ENCODE measurements at regions not wholly inside any gene's neighbourhood (a gene's known extent, or its start where the extent isn't known, plus 50 kb on each side); places are given as distances from the start of the nearest gene placed in this dataset.

DNA sequence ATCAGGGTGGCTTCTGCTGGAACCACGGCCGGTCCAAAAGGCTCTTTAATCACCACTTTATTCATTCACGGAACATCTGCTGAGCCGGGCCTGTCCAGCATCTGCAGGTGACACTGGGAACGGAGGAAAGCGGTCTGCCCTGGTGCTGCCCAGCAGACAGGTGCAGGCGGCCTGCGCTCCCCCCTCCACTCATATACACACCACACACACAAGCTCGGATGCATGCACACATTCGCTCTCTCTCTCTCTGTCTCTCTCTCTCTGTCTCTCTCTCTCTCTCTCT is 736.9 kb downstream of the BRD1 start:
- no peak for DNase-seq (ENCODE audit: low read depth)

DNA sequence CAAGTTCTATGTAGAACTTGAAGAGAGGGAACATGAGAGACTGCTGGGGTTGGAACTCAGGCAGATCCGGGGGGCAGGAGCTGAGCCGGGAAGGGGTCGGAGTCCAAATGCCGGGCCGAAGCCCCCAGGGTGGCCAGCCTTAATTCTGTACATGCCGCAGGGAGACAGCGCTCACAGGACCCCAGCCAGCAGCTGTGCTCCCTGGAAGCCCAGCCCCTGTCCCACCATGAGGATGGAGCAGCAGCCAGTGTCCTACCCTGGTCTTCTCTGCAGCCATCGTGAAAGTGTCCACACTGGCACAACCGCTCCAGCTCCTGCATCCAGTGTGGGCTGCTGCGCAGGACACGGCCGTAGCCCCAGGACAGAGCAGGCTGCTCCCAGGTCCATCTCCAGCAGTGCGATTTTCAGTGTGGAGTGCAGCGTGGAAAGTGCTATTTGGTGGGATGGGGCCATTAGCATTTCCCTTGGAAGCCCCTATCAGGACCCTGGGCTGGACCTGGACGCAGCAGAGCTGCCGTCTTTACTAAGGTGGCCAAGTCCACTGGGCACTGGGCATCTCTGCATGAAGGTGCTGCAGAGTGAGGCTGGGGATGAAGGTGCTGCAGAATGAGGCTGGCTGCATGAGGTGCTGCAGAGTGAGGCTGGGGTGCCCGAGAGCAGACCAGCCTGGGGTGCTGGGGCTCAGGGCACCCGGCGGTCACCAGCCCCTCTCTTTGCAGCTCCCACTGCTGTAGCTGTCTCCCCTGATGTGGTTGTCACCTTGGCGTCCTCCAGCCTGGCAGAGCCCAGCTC is 737.4 kb downstream of the BRD1 start:
- DNase-seq (ENCODE audit: low read depth) = no peak

DNA sequence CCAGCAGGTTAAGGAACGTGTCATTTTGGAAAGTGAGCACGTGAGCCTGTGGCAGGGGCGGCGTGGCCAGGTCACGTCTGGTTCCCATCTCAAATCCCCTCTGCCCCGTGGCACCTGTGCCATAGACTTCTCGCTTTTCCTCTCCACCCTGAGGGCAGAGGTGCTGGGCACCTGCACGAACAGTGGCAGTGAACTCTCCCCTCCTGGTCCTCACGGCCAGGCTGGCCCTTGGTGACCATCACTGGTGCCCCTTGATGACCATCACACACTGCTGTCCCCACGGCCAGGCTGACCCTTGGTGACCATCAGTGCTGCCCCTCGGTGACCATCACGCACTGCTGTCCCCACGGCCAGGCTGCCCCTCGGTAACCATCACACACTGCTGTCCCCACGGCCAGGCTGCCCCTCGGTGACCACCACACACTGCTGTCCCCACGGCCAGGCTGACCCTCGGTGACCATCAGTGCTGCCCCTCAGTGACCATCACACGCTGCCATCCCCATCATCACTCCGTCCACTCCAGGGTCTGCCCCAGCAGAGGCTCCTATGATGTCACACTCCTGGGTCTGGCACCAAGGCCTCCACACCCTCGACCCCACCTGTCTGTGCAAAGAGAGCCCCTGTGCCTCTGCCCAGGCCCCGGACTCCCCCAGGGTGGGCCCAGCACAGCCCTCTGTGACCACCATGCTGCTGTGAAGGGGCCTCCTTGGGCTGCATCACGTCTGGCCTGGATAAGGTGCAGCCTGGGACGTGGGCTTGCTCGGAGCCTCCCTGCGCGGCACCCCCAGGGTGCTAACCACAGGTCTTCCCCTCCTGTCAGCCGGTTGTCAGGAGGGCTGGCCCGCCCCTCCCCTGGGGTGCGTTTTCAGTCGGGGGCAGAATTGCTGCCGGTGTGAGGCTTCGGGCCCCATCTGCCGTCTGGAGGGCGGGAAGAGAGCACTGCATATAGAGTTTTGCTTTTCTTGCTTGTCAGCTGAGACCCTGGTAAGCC is 738.6 kb downstream of the BRD1 start:
- DNase-seq (ENCODE audit: low read depth) = no peak

DNA sequence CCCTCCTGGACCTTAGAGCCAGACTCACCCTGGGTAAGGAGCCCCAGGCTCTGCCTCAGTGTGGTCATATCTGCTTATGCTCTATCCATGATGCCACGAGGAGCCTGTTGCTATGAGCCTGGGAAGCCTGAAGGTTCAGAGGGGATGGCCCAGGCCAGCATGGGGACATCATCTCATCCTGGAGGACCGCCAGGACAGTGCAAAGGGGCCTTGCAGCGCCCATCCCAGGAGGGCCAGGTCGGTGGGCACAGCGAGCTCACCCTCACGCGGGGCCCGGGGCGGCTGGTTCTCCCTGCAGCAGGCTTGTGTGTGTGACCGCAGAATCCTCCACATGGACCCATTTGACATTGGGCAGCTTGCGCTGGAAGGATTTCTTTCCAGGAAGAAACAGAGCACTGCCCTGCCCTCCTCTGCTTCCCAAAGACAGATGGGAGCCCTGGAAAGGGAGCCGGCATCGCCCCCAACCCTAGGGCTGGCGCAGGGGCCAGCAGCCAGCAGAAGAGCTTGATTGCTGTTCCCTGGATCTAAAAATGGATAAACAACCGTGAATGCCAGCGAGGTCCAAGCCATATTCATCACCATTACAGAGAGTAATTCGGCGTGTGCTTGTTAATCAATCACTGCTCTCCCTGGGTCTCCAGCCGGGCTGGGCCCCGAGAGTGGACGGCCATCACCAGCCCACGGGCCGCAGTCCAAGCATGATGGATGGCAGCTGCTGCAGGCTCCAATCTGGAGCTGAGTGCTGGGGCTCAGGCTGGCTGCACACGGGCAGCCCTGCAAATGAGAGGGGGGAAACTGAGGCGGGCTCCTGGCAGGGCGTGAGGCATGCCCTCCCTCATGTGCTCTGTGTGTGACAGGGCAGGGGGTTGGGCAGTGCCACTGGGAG is 739.7 kb downstream of the BRD1 start:
- no peak for DNase-seq (ENCODE audit: low read depth)

DNA sequence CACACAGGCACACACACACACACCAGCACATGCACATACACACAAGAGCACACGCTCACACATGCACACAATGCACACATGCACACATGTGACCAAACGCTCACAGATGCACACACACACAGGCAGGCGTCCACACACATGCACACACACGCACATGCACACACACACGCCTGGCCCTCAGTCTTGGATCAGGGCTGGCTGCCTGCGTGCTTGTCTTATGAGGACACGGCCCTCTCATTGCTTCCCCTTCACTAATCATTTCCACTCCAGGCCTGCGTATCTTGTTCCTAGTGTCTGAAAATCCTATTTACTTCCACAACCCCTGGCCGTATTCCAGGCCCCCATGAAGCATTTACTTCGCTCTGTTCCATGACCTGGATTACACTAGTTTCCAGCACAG is 740.5 kb downstream of the BRD1 start:
- DNase-seq (ENCODE audit: low read depth) = no peak

DNA sequence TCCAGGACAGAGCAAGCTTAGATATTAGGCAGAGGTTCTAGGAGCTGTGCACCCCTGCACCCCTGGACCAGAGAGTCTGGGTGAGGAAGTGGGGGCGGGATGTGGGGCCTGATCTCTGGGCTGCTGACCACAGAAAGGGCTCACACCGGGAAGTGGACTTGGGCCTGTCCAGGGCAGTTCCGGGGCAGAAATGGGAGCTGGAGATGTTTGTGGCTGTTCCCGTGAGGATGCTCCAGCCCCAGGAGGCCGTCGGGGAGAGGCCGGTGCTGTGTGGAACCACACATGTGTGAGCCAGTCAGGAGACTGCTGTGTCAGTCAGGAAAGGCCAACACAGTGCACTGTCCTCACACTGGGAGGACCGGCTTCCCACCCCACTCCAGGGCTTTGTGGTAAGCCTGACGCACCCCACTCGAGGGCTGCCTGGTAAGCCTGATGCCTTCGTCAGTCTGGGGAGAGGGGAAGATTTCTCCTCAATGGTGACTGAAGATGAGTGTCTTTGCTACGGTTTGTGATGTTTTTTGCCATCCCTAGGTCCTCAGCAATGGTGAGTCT is 741.0 kb downstream of the BRD1 start:
- DNase-seq (ENCODE audit: low read depth) = no peak

DNA sequence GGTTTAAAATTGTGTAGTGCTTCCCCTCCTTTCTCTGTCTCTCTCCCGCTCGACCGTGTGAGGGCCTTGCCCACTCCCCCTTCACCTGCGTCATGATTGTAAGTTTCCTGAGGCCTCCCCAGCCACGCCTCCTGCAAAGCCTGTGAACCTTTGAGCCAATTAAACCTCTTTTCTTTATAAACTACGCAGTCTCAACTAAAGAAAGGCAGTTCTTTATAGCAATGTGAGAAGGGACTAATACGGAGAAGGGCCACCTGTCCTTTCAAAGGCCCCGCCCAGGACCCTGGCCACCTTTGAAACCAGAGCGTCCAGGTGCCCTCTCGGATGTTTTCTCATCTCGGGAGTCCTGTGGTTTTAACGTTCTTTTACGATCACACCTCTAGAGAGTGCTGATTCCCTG is 741.5 kb downstream of the BRD1 start:
- DNase-seq (ENCODE audit: low read depth) = no peak

DNA sequence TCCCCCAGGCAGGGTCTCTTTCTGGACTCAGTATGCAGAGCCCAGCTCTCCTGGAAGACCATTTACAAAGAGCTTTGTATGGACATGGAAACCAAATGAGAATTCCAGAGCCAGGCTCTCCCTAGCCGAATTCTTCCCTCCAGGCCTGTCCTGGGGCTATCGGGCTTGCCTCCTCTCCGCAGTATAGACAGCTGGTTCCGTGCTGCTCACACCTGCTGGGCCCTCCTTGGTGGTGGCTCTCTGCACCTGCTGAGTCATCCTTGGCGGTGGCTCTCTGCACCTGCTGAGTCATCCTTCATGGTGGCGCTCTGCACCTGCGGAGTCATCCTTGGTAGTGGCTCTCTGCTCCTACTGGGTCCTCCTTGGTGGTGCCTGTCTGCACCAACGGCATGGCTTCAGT is 743.5 kb downstream of the BRD1 start:
- DNase-seq (ENCODE audit: low read depth) = no peak

DNA sequence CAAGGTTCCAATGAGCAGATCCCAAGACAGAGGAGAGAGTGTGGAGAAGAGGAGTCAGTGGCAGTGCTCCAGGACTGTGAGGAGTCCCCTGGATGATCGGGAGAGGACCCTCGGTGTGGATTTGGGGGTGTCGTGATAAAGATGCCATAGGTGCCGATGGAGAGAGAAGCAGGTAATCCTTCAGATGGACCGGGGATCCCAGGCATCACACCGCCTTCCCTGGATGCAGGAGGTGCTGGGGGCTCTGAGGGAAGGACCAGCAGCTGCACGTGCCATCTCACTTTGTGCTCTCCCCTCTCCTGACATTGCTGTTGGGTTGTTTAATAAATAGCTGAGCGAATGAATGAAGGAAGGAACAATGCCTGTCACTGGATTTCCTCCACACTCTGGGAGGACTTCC is 744.1 kb downstream of the BRD1 start:
- DNase-seq (ENCODE audit: low read depth) = no peak

DNA sequence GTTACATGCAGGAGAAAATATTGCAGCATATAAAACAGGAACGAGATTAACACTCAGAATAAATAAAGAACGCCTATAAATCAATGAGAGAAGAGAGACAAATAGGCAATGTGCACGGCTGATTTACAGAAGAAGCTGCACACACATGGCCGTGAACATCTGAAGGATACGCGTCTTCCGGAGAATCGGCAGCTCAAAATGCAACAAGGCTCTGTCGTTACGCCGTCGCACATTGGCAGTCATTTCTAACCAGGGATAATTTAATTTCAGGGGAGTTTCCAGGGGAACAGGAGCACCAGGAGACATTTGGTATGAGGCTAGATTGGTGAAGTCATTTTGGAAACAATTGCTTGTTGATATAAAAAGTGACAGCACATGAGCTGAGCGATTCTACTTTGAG is 745.2 kb downstream of the BRD1 start:
- DNase-seq (ENCODE audit: low read depth) = no peak

DNA sequence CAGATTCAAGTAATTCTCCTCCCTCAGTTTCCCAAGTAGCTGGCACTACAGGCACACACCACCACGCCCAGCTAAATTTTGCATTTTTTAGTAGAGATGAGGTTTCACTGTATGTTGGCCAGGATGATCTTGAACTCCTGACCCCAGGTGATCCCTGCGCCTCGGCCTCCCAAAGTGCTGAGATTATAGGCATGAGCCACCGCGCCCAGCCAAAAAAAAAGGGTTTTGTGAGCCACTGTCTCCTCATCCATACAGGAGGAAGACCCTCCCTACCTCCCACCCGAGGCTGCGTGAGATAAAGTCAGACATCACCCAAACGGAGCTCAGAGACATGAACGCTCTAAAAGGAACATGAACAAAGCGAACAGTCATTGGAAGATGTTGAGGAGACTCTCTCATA is 745.7 kb downstream of the BRD1 start:
- no peak for DNase-seq (ENCODE audit: low read depth)

DNA sequence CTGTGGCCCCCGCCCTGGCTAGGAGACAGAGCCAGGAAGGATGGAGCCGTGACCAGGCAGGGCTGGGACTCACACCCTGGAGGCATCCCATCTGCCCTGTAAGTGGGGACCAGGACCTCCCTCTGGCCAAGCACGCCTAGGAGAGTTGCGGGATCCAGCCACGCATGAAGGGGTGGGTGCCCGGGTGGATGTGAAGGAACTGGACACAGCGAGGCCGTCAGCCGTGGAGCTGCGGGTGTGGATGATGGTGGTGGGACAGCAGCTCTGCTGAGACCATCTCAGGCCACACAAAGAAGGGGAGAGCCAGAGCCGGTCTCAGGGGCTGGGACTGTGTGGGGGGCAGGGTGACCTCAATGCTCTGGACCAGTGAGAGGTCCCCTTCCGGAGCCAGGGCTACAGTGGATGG is 746.4 kb downstream of the BRD1 start:
- no peak for DNase-seq (ENCODE audit: low read depth)

DNA sequence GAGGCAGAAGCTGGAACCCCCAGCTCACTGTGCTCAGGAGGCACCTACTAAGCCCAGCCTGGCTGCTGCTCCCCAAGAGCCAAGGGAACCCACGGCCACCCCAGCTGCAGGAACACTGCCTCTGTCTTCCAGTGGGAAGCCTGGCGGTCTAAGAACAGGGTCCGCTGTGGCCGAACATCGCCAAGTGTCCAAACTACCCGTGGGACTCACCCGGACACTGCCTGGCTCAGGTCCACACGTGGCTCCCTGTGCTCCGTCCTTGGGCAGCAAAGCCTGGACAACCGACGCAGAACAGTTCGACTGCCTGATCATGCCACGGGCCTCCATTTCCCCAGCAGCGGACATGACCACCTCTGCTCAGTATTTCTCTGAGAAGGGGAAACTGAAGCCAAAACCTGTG is 747.0 kb downstream of the BRD1 start:
- no peak for DNase-seq (ENCODE audit: low read depth)

DNA sequence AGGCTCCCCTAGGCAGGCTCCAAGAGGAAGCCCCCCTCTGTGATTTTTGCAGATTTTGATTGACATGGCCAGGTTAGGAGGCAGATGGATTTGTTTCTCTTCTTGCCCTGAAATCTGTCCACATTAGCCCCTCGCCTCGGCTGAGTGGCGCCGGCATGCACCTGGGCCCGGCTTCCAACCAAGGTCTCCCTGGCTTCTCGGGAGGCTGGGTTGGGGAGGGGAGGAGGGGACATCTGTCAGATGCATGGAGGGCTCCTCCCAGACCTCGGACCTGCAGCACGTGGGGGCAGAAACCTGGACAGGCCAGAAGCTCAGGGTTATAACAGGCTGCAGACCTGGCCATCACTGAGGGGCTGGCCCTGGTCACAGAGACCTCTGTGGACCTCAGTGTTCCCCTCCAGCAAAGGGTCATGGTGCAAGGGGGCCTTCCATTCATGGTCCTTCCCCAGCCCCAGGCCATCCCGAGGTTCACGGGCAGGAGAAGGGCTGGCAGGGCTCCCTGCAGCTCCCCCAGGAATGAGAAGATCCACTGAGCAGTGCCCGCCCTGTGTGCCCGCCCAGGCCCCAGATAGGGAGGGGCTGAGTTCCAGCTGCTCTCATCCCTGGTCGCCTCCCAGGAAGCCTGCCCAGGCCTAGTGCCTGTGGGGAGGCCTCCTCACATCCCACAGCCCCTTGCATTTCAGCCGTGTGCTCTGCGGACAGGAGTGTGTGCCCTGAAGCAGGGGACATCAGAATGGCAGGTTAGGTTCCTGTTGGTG is 747.8 kb downstream of the BRD1 start:
- DNase-seq (ENCODE audit: low read depth) = no peak

DNA sequence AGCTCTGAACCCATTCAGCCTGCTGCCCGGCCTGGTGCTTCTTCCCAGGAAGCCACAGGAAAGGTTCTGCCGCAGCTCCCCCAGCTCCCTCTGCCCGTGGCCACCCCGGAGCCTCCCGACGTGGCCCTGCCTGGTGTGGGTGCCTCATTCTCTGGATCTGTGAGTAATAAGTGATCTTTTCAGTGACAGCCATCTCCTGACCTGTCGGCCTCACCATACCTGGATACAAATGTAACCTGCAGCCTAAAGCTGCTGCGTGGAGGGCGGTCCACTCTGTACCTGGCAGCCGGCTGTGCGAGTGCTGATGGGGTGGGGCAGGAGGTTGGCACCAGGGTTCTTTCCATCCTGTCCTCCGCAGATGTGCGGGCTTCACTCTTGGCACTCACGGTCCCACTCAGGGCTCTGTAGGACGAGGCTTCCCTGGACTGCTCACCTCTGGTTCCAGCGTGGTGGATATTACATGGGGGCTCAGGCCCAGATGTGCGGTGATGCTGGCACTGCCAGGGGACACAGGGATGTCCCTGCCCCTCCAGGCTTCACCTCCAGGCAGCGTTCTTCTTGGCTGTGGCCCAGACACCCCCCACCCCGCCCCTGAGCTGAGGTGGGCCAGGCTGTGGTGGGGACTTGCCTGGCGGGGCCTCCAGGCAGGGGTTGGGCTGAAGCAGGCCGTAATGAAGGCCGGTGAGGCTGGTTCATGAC is 748.5 kb downstream of the BRD1 start:
- no peak for DNase-seq (ENCODE audit: low read depth)

DNA sequence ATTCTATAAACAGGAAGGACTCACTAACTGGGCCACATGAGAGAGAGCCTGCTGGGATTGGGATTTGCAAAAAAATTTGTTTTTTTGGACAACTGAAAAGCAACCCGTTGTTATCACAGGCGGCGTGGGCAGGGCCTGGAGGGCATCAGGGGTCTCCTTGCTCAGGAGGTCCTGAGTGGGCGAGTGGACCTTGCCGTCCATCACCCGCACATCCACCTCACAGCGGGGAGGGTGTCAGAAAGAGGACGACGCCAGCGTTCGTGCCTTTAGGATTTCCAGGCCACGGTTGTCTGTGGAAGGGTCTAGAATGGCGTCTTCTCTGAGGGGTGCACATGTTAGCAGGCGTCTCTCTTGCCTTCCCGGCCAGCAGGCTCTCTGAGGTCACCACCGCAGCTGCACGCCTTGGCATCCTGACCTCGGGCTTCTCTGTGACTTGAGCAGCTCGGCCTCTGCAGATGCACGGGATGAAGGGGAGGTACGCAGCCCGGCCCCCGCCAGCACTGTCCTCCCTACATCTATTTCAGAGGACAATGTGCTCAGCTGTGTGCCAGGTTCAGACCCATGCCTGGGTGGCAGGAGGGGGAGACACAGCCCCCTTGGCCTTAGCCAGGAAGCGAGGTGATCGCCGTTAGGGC is 749.5 kb downstream of the BRD1 start:
- DNase-seq (ENCODE audit: low read depth) = no peak

DNA sequence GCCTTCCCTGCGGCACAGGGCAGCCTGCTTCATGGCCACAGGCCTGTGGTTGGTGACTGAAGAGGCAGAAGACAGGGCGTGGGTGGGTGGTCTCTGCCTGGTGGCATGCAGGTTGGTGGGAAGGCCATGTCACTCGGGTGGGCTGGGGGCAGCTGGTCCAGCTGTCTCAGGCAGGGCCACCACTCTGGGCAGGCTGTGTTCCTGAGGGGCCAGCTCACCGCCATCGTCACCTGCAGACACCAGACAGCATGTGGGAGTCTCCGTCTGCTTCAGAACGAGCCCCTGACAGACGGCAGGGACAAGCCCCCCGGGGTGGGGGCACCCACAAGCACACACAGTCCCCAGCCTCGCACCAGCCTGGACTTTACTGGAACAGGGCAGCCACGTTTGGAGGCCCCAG is 750.1 kb downstream of the BRD1 start:
- no peak for DNase-seq (ENCODE audit: low read depth)

DNA sequence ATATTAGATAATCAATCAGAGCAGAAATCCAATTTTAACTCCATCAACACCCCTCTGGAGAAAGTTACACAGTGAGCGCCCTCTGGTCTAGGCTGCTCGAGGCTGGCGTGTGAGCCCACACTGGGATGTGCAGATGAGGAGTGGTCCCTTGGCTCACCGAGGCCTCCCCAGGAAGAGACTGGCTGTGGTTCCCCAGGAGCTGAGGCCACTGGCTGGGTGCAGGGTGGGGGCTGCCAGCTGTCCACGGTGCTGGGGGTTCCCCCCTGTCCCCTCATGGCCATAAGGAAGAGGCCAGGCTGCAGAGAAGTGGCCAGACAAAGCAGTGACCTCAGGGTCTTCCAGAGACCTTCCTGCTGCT is 750.7 kb downstream of the BRD1 start:
- DNase-seq (ENCODE audit: low read depth) = no peak

DNA sequence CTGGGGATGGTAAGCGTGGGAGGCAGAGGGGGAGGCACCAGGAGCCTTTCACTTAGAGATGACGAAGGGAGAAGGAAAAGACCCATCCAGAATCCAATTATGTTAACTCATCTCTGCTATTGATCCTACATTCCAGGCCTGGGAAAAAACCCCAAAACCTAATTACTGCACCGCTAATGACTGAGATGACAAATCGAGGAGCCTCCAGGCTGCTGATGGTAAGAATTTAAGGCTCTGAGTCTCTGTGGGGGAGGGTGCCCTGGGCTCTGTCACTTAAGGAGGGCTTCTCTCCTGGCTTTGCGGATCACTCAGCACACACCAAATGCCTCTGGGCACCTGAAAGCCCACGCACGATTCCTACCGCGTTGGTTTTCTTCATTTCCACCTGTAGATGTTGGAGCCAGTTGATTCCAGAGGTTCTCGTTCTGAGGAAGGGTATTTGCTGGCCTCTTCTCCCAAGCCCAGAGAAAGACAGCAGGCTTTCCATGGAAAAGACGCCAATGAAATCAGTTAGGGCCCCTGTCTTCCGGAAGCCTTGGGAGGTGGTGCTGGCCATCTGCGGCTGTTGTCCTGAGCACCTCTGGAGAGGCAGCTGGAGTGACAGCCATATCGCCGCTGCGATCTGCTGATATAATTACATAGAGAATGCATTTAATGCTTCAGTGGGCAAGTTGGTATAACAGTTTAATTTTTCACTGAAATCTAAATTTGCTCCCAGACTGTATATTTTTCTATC is 751.2 kb downstream of the BRD1 start:
- no peak for DNase-seq (ENCODE audit: low read depth)

DNA sequence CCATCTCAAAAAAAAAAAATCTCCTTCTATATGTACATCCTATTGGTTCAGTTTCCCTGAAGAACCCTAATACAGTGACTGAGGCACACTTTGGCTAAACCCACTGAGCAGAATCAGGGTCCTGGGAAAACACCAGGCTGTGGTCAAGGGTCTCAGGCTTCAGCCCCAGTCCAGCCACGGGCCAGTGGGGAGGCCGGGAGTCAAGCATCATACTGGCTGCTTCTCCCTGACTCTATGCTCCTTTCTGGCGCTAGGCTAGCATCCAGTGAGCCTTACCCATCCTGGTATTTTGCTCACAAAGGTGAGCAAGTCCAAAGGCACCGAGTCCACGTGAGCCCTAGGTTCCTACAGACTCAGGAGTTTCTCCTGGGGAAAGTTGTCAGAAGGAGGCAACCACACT is 752.5 kb downstream of the BRD1 start:
- DNase-seq (ENCODE audit: low read depth) = no peak

All from stimulated activated CD8-positive, alpha-beta memory T cell treated with anti-CD3 and anti-CD28 coated beads, Interleukin-12 subunit alpha, Interleukin-12 subunit beta, amount 100 ng/mL, for 1 hour (primary cell).